GM06990 (cell line): ENCODE measurements at regions not wholly inside any gene's neighbourhood (a gene's known extent, or its start where the extent isn't known, plus 50 kb on each side); places are given as distances from the start of the nearest gene placed in this dataset.

Experiments used
- DNase-seq: peaks from one replicate; pipeline ENCODE4 v3.0.0-alpha.2; 2011; ENCODE audit not compliant: insufficient read length; ENCODE audit errors: extremely low read depth
- H3K27me3 ChIP-seq: replicated peaks from 2 replicates; pipeline ENCODE4 v1.6.0; 2011; ENCODE audit warnings: low read length; ENCODE audit not compliant: control insufficient read depth, insufficient read depth
- H3K36me3 ChIP-seq: 2 replicates; pipeline ENCODE4 v1.5.1; 2011; ENCODE audit warnings: low read length; ENCODE audit not compliant: control insufficient read depth, insufficient read depth
- H3K4me3 ChIP-seq: replicated peaks from 2 replicates; pipeline ENCODE4 v1.5.1; 2011; ENCODE audit warnings: low read depth, mild to moderate bottlenecking, control low read depth, low read length
- CTCF ChIP-seq: IDR thresholded peaks from 2 replicates; pipeline ENCODE4 v1.5.1; 2011; ENCODE audit warnings: low read length, control low read depth, mild to moderate bottlenecking, inconsistent platforms; ENCODE audit not compliant: insufficient read depth, poor library complexity, severe bottlenecking

GRCh38 chr18:23331091-23331920 lies 121.8 kb upstream of the RIOK3 start:
- H3K27me3 ChIP-seq, result no peaks in the 10 kb centered on the region
- no peak overlapping the region for H3K4me3 ChIP-seq
- no peaks in the 10 kb centered on the region; the same call in 1 of the 2 replicates for H3K36me3 ChIP-seq
- no peak for DNase-seq
- no peak for TF ChIP-seq CTCF

DNA sequence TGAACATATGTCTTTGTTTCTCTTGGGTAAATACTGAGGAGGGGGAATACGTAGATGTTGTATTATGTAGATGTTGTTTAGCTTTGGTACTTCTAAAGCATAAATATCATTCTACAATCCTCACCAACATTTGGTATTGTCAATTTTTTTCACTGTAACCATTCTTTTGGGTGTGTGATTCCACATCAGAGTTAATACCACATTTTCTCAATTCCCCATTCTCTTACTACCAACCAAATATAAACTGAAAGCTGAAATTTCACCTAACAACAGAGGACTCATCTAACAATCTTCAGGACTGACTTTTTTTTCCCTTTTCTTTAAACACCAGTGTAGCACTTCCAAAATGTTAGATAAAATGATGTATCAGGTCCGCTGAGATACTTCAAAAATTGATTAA lies 120.7 kb upstream of the RIOK3 start:
- no peak for DNase-seq
- Histone ChIP-seq H3K27me3 (no peaks in the 10 kb centered on the region), H3K4me3 (no peak overlapping the region), H3K36me3 (no peaks in the 10 kb centered on the region; the same call in 1 of the 2 replicates)
- no peak for TF ChIP-seq CTCF

DNA sequence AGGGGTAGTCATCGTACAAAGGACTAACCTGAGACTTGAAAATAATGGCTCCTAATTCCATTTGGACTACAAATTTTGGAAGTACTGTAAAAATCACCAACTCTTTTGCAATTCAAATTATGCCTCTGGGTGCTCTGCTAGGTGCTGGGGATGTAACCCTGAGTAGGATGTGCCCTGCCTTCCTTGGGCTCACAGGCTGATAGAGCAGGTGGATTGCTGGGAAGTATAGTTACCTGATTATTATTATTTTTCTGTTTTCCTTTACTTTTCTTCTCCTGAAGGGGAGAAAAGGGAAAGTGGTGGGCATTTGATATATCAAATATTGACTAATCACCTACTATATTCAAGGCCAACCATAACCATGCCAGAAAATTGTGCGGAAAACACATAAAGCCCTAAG lies 119.3 kb upstream of the RIOK3 start:
- no peaks in the 10 kb centered on the region for H3K27me3 ChIP-seq
- no peak for DNase-seq
- H3K4me3 ChIP-seq, result no peak overlapping the region
- no peak for TF ChIP-seq CTCF
- no peaks in the 10 kb centered on the region; the same call in 1 of the 2 replicates for H3K36me3 ChIP-seq

DNA sequence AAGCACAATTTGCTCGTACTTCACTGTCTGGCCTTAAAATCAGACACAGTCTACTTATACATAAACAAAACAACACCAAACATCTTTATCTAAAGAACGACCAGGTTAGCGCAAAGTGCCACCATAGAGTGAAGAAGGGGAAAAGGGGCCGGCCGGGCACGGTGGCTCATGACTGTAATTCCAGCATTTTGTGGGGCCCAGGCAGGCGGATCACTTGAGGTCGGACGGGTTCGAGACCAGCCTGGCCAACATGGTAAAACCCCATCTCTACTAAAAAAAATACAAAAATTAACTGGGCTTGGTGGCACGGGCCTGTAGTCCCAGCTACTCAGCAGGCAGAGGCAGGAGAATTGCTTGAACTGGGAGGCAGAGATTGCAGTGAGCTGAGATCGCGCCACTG lies 118.5 kb upstream of the RIOK3 start:
- Histone ChIP-seq H3K27me3 (no peaks in the 10 kb centered on the region), H3K36me3 (no peaks in the 10 kb centered on the region; the same call in 1 of the 2 replicates), H3K4me3 (no peak overlapping the region)
- no peak for TF ChIP-seq CTCF
- no peak for DNase-seq

DNA sequence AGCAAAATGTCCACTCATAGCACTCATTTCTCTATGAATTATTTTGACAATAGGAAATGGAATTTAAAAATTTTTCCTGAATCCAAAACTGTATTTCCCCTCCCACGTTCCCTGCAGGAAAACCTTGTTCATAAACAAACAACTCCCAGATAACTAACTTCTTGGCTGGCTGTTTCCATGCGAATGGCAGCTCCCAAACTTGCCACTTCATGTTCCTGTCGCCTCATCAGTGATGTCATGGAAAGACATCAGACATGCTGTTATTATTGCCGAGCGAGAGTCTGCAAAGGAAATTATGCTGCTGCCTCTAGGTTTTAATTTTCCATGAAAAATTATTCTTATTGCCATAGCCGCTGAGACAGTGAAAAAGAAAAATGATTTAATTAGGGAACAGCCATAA lies 117.0 kb upstream of the RIOK3 start:
- no peak for TF ChIP-seq CTCF
- H3K36me3 ChIP-seq, result no peaks in the 10 kb centered on the region; the same call in 1 of the 2 replicates
- DNase-seq, result no peak

More for the DNA sequence above, 117.0 kb upstream of the RIOK3 start:
- H3K27me3 ChIP-seq, result no peaks in the 10 kb centered on the region
- no peak overlapping the region for H3K4me3 ChIP-seq
